Cardiac muscle cell (in vitro differentiated cells and primary cell): ENCODE measurements at regions not wholly inside any gene's neighbourhood (a gene's known extent, or its start where the extent isn't known, plus 50 kb on each side); places are given as distances from the start of the nearest gene placed in this dataset.

ENCODE experiments used
- DNase-seq, 2 donors: peaks; one replicate each; pipeline versions ENCODE4 v3.0.0 to v3.0.0-alpha.2; 2010 to 2017; ENCODE audit warnings: low read depth in 1 of 2, low spot score in 1 of 2
- H3K27ac ChIP-seq: fragments of 200-600 bp; sonication (generic); 2 replicates; pipeline ENCODE4 v1.5.1; 2016
- H3K27me3 ChIP-seq: fragments of 200-600 bp; sonication (generic); 2 replicates; pipeline ENCODE4 v1.6.0; 2016; ENCODE audit warnings: control low read depth
- H3K36me3 ChIP-seq: fragments of 200-600 bp; sonication (generic); 2 replicates; pipeline ENCODE4 v1.5.1; 2016; ENCODE audit warnings: control low read depth
- H3K4me1 ChIP-seq: fragments of 200-600 bp; sonication (generic); 2 replicates; pipeline ENCODE4 v1.8.1; 2017; ENCODE audit warnings: low read depth, mild to moderate bottlenecking, mixed run types
- H3K4me3 ChIP-seq: fragments of 200-600 bp; sonication (generic); 2 replicates; pipeline ENCODE4 v1.5.1; 2016; ENCODE audit warnings: mild to moderate bottlenecking
- H3K9me3 ChIP-seq: fragments of 200-600 bp; sonication (generic); 2 replicates; pipeline ENCODE4 v1.5.1; 2017; ENCODE audit warnings: low read depth, mild to moderate bottlenecking, control low read depth
- CTCF ChIP-seq: IDR thresholded peaks from 2 replicates; pipeline ENCODE4 v1.5.1; 2012; ENCODE audit warnings: low read depth, mild to moderate bottlenecking, low read length

- Histone ChIP-seq H3K4me3 (no peak overlapping the region), H3K27me3 (no peaks in the 10 kb centered on the region), H3K4me1 (peaks cover 19% of the 10 kb centered on the region), H3K9me3 (no peaks in the 10 kb centered on the region), H3K36me3 (no peaks in the 10 kb centered on the region), H3K27ac (no peak overlapping the region)
- no peak for DNase-seq
- TF ChIP-seq CTCF: no peak
Observed at GRCh38 chr5:124918618-124919017, 172.2 kb upstream of the ZNF608 start.

GRCh38 chr5:124919076-124919475 is 172.6 kb upstream of the ZNF608 start:
- Histone ChIP-seq H3K27me3 (no peaks in the 10 kb centered on the region), H3K36me3 (no peaks in the 10 kb centered on the region), H3K27ac (no peak overlapping the region), H3K4me1 (peaks cover 19% of the 10 kb centered on the region), H3K9me3 (no peaks in the 10 kb centered on the region), H3K4me3 (no peak overlapping the region)
- no peak for TF ChIP-seq CTCF
- no peak for DNase-seq

- Histone ChIP-seq H3K36me3 (no peaks in the 10 kb centered on the region), H3K9me3 (no peaks in the 10 kb centered on the region), H3K4me1 (peaks cover 19% of the 10 kb centered on the region), H3K27ac (no peak overlapping the region), H3K27me3 (no peaks in the 10 kb centered on the region), H3K4me3 (no peak overlapping the region)
- no peak for TF ChIP-seq CTCF
- DNase-seq: no peak
Observed at GRCh38 chr5:124919747-124920525, 173.5 kb upstream of the ZNF608 start.

- no peaks in the 10 kb centered on the region for H3K27me3 ChIP-seq
- H3K4me3 ChIP-seq: no peak overlapping the region
- H3K27ac ChIP-seq: no peak overlapping the region
- H3K9me3 ChIP-seq: no peaks in the 10 kb centered on the region
- no peak for TF ChIP-seq CTCF
- no peaks in the 10 kb centered on the region for H3K36me3 ChIP-seq
- peaks cover 19% of the 10 kb centered on the region for H3K4me1 ChIP-seq
- no peak for DNase-seq
Observed at GRCh38 chr5:124920909-124921666, 174.6 kb upstream of the ZNF608 start.

- Histone ChIP-seq H3K4me3 (no peak overlapping the region), H3K36me3 (no peaks in the 10 kb centered on the region), H3K9me3 (no peaks in the 10 kb centered on the region), H3K27me3 (no peaks in the 10 kb centered on the region), H3K27ac (no peak overlapping the region), H3K4me1 (peaks cover 19% of the 10 kb centered on the region)
- TF ChIP-seq CTCF: no peak
- DNase-seq: no peak
Observed at GRCh38 chr5:124921694-124922093, 175.3 kb upstream of the ZNF608 start.
